HepG2 (cell line): ENCODE measurements at regions not wholly inside any gene's neighbourhood (a gene's known extent, or its start where the extent isn't known, plus 50 kb on each side); places are given as distances from the start of the nearest gene placed in this dataset.

Experiments used
- PHF5A ChIP-seq: IDR thresholded peaks from one replicate; pipeline ENCODE4 v1.6.1; 2018; ENCODE audit warnings: low read depth, missing genetic modification reagents; ENCODE audit not compliant: unreplicated experiment
- POLR2A ChIP-seq, 2 experiments: IDR thresholded peaks; 2 replicates each; pipeline ENCODE4 v1.6.1; 2011; ENCODE audit warnings: low read depth in 2 of 2, low read length in 2 of 2, mild to moderate bottlenecking in 1 of 2, moderate library complexity in 1 of 2; ENCODE audit not compliant: insufficient read depth in 1 of 2
- POLR2AphosphoS5 ChIP-seq: IDR thresholded peaks from 2 replicates; pipeline ENCODE4 v1.6.1; 2012; ENCODE audit warnings: low read depth, low read length
- SRSF1 ChIP-seq: fragments of 200-400 bp; formaldehyde crosslinking; optimal IDR thresholded peaks from 2 replicates; pipeline ENCODE3; 2017; ENCODE audit warnings: mild to moderate bottlenecking, low read depth, low read length, moderate library complexity
- TBP ChIP-seq: sonication (generic); formaldehyde crosslinking; IDR thresholded peaks from 2 replicates; pipeline ENCODE4 v1.5.0; 2020; ENCODE audit warnings: missing genetic modification reagents
- TEAD2 ChIP-seq: sonication (generic); formaldehyde crosslinking; IDR thresholded peaks from 2 replicates; pipeline ENCODE4 v1.9.0; 2021; ENCODE audit warnings: missing genetic modification reagents
- TOE1 ChIP-seq: sonication (generic); formaldehyde crosslinking; IDR thresholded peaks from 2 replicates; pipeline ENCODE4 v1.4.0; 2020; ENCODE audit warnings: mild to moderate bottlenecking, missing genetic modification reagents
- ZNF260 ChIP-seq: sonication (generic); formaldehyde crosslinking; IDR thresholded peaks from 2 replicates; pipeline ENCODE4 v1.4.0; 2020; ENCODE audit warnings: missing genetic modification reagents, low read depth, mild to moderate bottlenecking, borderline replicate concordance
- ZNF674 ChIP-seq: sonication (generic); formaldehyde crosslinking; IDR thresholded peaks from 2 replicates; pipeline ENCODE4 v1.5.0; 2020; ENCODE audit warnings: low read depth, mild to moderate bottlenecking, missing genetic modification reagents
- TF ChIP-seq, protein P1 (sequence below): sonication (generic); formaldehyde crosslinking; IDR thresholded peaks from 2 replicates; pipeline ENCODE4 v1.5.0; 2020; ENCODE audit warnings: mild to moderate bottlenecking, missing genetic modification reagents, moderate library complexity
- TF ChIP-seq, protein P2 (sequence below): sonication (generic); formaldehyde crosslinking; IDR thresholded peaks from 2 replicates; pipeline ENCODE4 v1.4.0; 2020; ENCODE audit warnings: missing genetic modification reagents, mild to moderate bottlenecking, borderline replicate concordance
- TF ChIP-seq, protein P3 (sequence below), 2 experiments: sonication (generic) in 1 of 2; formaldehyde crosslinking in 1 of 2; IDR thresholded peaks; 2 replicates each; pipeline versions ENCODE4 v1.5.1 to v1.6.1; 2011 to 2020; ENCODE audit warnings: borderline replicate concordance in 1 of 2, low read depth in 1 of 2, low read length in 1 of 2, mild to moderate bottlenecking in 1 of 2, missing genetic modification reagents in 1 of 2, moderate library complexity in 1 of 2
- TF ChIP-seq, protein P4 (sequence below): IDR thresholded peaks from 2 replicates; pipeline ENCODE4 v1.6.1; 2016; ENCODE audit warnings: low read depth, borderline replicate concordance

DNA sequence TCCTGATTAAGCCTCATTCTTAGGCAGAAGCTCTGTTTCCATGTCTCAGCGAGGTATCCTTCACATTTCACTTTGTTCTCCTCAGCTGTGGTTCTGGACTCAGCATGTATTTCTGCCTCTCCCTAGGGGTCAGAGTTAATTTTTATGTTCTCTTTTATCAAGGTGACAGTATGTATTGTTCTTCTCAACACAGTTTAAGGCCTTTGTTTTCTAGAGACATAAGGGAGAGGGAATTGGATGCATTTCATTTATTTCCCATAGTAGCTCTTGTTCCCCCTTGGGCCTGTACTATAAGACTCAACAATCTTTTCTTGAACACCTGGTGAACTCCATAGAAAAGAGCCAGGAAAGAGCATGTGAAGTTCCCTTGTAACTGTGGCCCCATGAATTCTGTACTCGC is 214.3 kb downstream of the ZWINT start:
- no peak for TF ChIP-seq TEAD2 (CRISPR knock-in tag)
- TF ChIP-seq, protein P1, sequence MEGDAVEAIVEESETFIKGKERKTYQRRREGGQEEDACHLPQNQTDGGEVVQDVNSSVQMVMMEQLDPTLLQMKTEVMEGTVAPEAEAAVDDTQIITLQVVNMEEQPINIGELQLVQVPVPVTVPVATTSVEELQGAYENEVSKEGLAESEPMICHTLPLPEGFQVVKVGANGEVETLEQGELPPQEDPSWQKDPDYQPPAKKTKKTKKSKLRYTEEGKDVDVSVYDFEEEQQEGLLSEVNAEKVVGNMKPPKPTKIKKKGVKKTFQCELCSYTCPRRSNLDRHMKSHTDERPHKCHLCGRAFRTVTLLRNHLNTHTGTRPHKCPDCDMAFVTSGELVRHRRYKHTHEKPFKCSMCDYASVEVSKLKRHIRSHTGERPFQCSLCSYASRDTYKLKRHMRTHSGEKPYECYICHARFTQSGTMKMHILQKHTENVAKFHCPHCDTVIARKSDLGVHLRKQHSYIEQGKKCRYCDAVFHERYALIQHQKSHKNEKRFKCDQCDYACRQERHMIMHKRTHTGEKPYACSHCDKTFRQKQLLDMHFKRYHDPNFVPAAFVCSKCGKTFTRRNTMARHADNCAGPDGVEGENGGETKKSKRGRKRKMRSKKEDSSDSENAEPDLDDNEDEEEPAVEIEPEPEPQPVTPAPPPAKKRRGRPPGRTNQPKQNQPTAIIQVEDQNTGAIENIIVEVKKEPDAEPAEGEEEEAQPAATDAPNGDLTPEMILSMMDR: no peak
- no peak for TF ChIP-seq ZNF674 (CRISPR knock-in tag)
- TF ChIP-seq POLR2AphosphoS5: no peak
- TF ChIP-seq TBP (CRISPR knock-in tag): no peak
- TF ChIP-seq SRSF1: no peak
- TF ChIP-seq TOE1: no peak
- TF ChIP-seq ZNF260 (CRISPR knock-in tag): no peak
- TF ChIP-seq, protein P2, sequence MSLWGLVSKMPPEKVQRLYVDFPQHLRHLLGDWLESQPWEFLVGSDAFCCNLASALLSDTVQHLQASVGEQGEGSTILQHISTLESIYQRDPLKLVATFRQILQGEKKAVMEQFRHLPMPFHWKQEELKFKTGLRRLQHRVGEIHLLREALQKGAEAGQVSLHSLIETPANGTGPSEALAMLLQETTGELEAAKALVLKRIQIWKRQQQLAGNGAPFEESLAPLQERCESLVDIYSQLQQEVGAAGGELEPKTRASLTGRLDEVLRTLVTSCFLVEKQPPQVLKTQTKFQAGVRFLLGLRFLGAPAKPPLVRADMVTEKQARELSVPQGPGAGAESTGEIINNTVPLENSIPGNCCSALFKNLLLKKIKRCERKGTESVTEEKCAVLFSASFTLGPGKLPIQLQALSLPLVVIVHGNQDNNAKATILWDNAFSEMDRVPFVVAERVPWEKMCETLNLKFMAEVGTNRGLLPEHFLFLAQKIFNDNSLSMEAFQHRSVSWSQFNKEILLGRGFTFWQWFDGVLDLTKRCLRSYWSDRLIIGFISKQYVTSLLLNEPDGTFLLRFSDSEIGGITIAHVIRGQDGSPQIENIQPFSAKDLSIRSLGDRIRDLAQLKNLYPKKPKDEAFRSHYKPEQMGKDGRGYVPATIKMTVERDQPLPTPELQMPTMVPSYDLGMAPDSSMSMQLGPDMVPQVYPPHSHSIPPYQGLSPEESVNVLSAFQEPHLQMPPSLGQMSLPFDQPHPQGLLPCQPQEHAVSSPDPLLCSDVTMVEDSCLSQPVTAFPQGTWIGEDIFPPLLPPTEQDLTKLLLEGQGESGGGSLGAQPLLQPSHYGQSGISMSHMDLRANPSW (CRISPR knock-in tag): no peak
- no peak for TF ChIP-seq POLR2A (IDR thresholded peaks at IDR 0.05; ENCODE audit: insufficient read depth in 1 of 2, low read depth in 2 of 2, low read length in 2 of 2)
- TF ChIP-seq, protein P3, sequence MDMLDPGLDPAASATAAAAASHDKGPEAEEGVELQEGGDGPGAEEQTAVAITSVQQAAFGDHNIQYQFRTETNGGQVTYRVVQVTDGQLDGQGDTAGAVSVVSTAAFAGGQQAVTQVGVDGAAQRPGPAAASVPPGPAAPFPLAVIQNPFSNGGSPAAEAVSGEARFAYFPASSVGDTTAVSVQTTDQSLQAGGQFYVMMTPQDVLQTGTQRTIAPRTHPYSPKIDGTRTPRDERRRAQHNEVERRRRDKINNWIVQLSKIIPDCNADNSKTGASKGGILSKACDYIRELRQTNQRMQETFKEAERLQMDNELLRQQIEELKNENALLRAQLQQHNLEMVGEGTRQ (IDR thresholded peaks at IDR 0.05; ENCODE audit: low read depth, low read length): no peak
- TF ChIP-seq, protein P3 (CRISPR knock-in tag; IDR thresholded peaks at IDR 0.05; ENCODE audit: borderline replicate concordance): no peak
- TF ChIP-seq PHF5A (CRISPR knock-in tag): no peak
- TF ChIP-seq, protein P4, sequence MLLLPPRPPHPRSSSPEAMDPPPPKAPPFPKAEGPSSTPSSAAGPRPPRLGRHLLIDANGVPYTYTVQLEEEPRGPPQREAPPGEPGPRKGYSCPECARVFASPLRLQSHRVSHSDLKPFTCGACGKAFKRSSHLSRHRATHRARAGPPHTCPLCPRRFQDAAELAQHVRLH (CRISPR knock-in tag): no peak
